HG02678 (cell line): ENCODE measurements at regions not wholly inside any gene's neighbourhood (a gene's known extent, or its start where the extent isn't known, plus 50 kb on each side); places are given as distances from the start of the nearest gene placed in this dataset.

Experiments
- ATAC-seq: cut with Tn5 transposase; IDR thresholded peaks from one replicate; pipeline ENCODE4 v1.9.1; 2021; ENCODE audit warnings: mild to moderate bottlenecking, moderate library complexity; ENCODE audit not compliant: unreplicated experiment

DNA sequence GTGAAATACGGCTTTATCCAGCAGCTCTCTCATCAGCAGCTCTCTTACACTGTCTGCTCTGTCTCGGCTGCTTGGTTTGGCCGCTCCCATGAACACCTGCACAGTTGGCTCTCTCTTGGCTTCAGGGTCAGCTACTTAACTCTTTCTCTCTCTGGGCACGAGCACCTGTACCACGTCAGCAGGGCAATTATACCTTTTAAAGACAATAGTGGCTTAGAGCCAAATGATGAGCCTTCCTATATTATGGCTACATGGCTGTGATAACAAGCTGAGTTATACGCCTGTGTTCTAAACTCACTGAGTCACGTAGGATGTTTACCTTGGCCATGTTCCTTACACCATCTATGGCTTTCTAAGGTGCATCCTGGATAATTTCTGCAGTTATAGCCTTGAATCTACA is 69.2 kb upstream of the CTNND2 start:
- no peak for ATAC-seq

DNA sequence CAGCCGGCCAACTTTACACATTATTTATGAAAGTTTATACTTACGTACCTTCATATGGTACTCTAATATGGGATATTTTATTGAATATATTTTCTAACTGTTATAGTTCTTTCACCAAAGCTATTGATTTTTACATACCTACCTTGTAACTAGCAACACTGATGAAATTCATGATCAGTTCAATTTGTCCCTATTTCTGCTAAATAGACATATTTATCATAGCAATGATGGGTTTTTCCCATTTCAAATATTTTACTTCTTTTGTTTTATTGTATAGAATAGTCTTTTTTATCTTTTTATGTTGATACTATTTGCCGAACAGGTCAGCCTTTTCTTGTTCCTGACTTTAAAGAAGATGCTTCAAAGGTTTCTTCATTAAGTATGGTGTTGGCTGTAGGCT is 59.0 kb upstream of the CTNND2 start:
- ATAC-seq, result no peak

DNA sequence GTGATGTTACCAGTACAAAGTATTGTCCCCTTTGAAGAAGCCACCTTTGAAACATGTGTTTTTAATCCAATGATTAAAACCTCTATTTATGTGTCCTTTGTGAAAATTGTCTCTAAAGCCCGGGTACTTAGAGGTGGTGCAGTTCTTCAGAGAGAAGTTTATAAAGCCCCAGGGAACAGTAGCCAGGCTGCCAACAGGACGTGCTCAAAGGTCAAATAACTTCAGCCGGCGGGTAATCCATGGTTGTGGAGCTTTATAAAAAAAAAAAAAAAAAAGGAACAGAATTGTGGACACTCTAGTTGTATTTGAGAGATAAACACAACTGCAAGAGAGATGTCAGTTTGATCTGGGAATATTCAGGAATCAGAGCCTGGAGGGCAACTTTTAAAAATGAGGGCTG is 57.9 kb upstream of the CTNND2 start:
- no peak for ATAC-seq

DNA sequence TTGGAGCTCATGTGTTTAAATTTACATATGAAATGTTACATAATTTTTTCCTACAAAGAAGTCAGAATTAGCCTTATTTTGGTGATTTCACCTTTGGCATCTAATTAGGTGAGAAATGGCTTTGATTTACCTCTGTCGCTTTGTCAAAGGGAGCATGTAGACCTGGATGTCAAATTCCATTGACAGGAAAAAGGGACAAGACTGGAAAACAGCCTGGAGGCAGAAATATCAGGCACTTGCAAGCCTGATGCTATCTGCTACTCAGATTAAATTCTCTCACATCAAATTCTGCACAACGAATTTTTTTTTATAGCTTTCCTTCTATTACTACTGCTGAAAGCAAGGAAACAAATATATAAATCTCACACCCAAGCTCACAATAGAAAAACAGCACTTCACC is 54.1 kb upstream of the CTNND2 start:
- ATAC-seq, result no peak

DNA sequence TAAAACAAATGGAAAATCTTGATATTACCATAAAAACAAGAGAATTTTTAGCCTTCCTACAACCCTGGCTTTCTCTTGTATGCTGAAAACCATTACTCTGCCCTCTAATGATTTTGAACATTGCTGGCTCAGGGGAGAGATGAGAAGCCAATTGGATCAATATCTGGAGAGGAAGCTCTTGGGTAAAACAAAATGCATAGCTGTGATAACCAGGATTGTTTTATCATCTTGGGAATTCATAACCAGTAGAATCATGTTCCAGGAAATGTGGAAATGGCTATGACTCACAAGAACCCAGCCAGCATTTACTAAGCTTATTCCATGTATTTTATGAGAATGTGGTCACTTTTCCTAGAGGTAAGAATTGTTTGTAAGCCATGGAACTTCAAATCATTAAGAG is 51.1 kb upstream of the CTNND2 start:
- no peak for ATAC-seq
